ENCODE measurements at regions not wholly inside any gene's neighbourhood (a gene's known extent, or its start where the extent isn't known, plus 50 kb on each side); places are given as distances from the start of the nearest gene placed in this dataset.
"Not testable (repeated sequence)": the region's sequence is repeated elsewhere in the genome, so short reads cannot be mapped to it uniquely, and the experiment has no call there.

DNA sequence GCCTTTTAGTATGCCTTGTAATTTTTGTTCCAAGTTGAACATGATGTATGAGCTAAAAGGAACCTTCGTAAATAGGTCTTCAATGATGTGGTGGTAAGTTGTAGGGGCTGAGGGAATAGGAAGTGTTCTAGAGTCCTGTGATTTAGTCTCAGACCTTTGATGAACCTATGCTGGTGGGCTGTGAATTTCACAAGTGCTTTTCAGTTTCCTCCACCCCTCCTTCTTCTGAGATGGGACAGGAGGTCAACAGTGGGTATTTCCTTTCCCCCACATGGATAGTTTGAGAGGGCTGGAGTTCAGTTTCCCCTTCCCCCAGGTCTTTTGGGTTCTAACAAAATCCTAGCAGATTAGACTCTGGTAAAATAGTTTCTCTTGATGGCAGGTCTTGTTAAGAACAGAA lies 121.0 kb upstream of the ATXN1 start:
- intact Hi-C loops (cut with DNase I; ENCODE audit: low total_unique reads): no loop called here
- Histone ChIP-seq H3K27me3 (no peaks in the 10 kb centered on the region), H3K36me3 (no peaks in the 10 kb centered on the region), H3K4me1 (no peaks in the 10 kb centered on the region), H3K27ac (no peak overlapping the region), H3K9me3 (peaks cover 0 to 7% (median 0%) of the 10 kb centered on the region in 3 donors), H3K4me3 (no peak overlapping the region)
- TF ChIP-seq, protein P1, sequence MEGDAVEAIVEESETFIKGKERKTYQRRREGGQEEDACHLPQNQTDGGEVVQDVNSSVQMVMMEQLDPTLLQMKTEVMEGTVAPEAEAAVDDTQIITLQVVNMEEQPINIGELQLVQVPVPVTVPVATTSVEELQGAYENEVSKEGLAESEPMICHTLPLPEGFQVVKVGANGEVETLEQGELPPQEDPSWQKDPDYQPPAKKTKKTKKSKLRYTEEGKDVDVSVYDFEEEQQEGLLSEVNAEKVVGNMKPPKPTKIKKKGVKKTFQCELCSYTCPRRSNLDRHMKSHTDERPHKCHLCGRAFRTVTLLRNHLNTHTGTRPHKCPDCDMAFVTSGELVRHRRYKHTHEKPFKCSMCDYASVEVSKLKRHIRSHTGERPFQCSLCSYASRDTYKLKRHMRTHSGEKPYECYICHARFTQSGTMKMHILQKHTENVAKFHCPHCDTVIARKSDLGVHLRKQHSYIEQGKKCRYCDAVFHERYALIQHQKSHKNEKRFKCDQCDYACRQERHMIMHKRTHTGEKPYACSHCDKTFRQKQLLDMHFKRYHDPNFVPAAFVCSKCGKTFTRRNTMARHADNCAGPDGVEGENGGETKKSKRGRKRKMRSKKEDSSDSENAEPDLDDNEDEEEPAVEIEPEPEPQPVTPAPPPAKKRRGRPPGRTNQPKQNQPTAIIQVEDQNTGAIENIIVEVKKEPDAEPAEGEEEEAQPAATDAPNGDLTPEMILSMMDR (IDR thresholded peaks at IDR 0.05): no peak
- no peak for DNase-seq

DNA sequence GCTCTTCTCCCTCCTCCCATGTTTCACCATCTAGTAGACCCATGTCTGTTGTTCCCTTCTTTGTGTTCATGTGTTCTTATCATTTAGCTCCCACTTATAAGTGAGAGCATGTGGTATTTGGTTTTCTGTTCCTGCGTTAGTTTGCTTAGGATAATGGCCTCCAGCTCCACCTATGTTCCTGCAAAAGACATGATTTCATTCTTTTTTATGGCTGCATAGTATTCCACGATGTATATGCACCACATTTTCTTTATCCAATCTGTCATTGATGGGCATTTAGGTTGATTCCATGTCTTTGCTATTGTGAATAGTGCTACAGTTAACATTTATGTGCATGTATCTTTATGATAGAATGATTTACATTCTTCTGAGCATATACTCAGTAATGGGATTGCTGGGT lies 115.6 kb upstream of the ATXN1 start:
- H3K27me3 ChIP-seq; H3K36me3 ChIP-seq; intact Hi-C loops (cut with DNase I; ENCODE audit: low total_unique reads); H3K9me3 ChIP-seq; H3K4me1 ChIP-seq; H3K27ac ChIP-seq; DNase-seq; H3K4me3 ChIP-seq: not testable (repeated sequence)

DNA sequence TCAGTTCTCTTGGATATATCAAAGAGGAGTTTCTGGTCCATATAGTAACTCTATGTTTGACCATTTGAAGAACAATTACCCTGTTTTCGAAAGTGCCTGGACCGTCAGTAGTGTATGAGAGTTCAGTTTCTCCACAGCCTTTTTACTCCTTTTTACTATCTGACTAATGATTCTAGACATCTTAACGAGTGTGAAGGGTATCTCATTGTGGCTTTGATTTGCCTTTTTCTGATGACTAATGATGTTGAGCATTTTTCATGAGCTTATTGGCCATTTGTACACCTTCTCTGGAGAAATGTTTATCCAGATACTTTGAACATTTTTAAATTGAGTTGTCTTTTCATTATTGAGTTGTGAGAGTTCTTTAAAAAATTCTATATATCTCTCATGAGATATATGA lies 114.9 kb upstream of the ATXN1 start:
- Histone ChIP-seq H3K27ac (no peak overlapping the region), H3K9me3 (peaks cover 0 to 7% (median 0%) of the 10 kb centered on the region in 3 donors), H3K4me3 (no peak overlapping the region), H3K27me3 (no peaks in the 10 kb centered on the region), H3K4me1 (no peaks in the 10 kb centered on the region), H3K36me3 (no peaks in the 10 kb centered on the region)
- intact Hi-C loops (cut with DNase I; ENCODE audit: low total_unique reads): no loop called here
- TF ChIP-seq, protein P1 (IDR thresholded peaks at IDR 0.05): no peak
- no peak for DNase-seq

DNA sequence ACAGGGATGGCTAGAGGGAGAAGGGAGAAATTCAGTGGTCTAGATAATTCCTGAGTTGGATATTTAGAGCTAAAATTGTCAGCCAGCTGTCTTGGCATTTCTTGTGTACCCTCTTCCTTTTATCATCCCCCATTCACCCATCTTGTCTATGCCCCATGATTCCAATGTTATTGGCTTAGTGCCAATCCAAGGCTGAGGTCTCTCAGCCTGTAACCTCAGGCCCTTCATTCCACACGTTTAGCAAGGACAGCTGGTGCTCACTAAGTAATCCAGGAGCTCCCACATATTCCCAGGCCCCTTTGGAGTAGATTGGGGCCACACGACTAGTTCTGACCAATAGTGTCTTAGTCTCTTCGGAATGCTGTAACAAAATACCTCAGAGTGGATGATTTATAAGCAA lies 112.4 kb upstream of the ATXN1 start:
- TF ChIP-seq, protein P1 (IDR thresholded peaks at IDR 0.05): no peak
- no peak overlapping the region for H3K27ac ChIP-seq
- DNase-seq: no peak
- H3K27me3 ChIP-seq: no peaks in the 10 kb centered on the region
- no peaks in the 10 kb centered on the region for H3K36me3 ChIP-seq
- intact Hi-C loops (cut with DNase I; ENCODE audit: low total_unique reads): no loop called here
- no peaks in the 10 kb centered on the region for H3K4me1 ChIP-seq
- H3K4me3 ChIP-seq: no peak overlapping the region
- H3K9me3 ChIP-seq: peaks cover 0 to 5% (median 0%) of the 10 kb centered on the region in 3 donors

DNA sequence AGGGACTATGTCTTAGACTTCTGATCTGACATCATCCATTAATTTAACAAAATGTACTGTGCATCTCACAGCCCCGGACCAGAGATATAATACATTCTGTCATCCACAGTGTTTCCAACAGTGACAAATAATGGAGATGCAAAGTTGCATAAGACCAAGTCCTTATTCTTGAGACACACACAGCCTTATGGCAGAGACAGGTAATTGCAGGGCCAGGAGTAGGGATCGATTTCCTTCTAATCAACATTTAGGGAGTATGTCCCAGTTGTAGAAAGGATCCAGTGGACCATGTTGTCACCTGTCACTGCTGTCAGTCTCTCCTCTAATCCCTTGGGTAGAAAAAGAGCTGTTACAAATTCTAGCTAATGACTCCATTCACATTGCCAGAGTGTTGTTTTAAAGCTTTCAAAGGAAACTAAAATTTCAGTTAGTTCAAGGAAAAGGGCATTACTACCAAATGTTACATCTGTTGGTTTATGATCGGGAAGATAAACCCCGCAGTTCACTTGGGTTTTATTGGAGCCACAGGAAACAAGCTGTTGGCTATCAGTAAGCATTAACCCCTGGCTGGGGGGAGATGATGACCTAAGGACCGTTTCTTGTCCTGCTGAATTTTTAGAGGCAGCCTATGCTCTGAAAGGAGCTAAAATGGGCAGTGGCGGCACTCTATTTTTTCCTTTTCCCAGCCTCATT lies 111.4 kb upstream of the ATXN1 start:
- no peaks in the 10 kb centered on the region for H3K27me3 ChIP-seq
- H3K9me3 ChIP-seq: no peaks in the 10 kb centered on the region
- H3K4me1 ChIP-seq: no peaks in the 10 kb centered on the region
- no peak overlapping the region for H3K4me3 ChIP-seq
- DNase-seq: no peak
- H3K27ac ChIP-seq: no peak overlapping the region
- intact Hi-C loops (cut with DNase I; ENCODE audit: low total_unique reads): no loop called here
- TF ChIP-seq, protein P1 (IDR thresholded peaks at IDR 0.05): no peak
- H3K36me3 ChIP-seq: no peaks in the 10 kb centered on the region

DNA sequence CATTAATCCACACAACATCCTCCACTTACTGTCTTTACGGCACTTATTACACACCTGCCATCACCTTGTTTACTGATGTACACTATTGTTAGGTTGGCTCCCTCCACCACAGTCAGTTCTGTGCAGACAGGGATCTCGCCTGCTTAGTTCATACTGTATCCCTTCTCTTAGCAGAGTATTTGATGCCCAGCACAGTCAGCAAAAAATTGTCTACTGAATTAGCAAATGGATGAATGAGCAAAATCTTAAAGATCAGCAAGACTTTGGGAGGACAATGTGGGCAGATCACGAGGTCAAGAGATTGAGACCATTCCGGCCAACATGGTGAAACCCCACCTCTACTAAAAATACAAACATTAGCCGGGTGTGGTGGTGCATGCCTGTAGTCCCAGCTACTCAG lies 109.8 kb upstream of the ATXN1 start:
- Histone ChIP-seq H3K36me3 (no peaks in the 10 kb centered on the region), H3K9me3 (no peaks in the 10 kb centered on the region), H3K27me3 (no peaks in the 10 kb centered on the region), H3K27ac (no peak overlapping the region), H3K4me3 (no peak overlapping the region), H3K4me1 (no peaks in the 10 kb centered on the region)
- intact Hi-C loops (cut with DNase I; ENCODE audit: low total_unique reads): no loop called here
- no peak for DNase-seq
- TF ChIP-seq, protein P1 (IDR thresholded peaks at IDR 0.05): no peak
